ACHN (cell line): ENCODE measurements at regions not wholly inside any gene's neighbourhood (a gene's known extent, or its start where the extent isn't known, plus 50 kb on each side); places are given as distances from the start of the nearest gene placed in this dataset.
A peak's percentile ranks its signal among the peaks of the same experiment; 100 is the strongest.
"Not testable (repeated sequence)": the region's sequence is repeated elsewhere in the genome, so short reads cannot be mapped to it uniquely, and the experiment has no call there.

Experiments used
- DNase-seq: peaks from one replicate; pipeline ENCODE4 v3.0.0-alpha.2; 2015
- in situ Hi-C: cut with HindIII; loops from 2 replicates; pipeline ENCODE4 v1.10.0; 2017; ENCODE audit warnings: low sequenced_read_pairs, low pct_ligation_motif_present, low pct_unique_long_range_greater_than_20kb

DNA sequence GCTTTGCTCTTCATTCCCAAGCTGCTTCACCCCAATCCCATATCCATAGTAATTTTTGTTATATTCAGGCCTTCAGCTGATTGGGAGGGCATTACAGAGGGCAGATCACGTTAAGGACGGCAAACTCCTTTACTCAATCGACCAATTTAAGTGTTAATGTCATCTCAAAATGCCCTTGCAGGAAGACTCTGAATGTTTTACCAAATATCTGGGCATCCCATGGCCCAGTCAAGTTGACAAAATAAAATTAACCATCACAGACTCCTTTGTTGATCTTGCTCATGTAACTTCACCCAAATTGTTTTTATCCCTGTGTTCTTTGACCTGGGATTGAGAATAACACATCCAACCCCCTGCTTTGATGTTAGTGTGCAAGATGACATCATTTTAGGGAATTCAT is 1018.3 kb upstream of the LCORL start:
- no peak for DNase-seq
- in situ Hi-C loops: no loop called here

DNA sequence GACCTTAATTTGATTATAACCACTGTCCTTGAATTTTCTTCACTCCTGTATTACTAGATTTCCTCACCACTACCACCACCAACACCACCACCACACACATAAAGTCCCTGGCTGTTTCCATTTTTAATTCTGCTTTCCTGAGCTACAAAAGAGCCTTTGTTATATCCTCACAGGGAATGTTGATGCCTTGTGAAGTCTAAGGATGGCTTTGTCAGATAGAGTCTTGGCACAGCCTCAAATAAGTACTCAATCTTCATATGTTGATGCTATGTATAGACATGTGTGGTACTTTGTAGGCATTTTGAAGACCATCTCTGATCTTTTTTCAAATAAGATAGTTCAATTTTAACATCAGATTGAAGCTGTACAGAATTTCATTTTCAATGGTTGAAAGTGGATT is 1016.7 kb upstream of the LCORL start:
- no peak for DNase-seq
- in situ Hi-C loops: no loop called here

DNA sequence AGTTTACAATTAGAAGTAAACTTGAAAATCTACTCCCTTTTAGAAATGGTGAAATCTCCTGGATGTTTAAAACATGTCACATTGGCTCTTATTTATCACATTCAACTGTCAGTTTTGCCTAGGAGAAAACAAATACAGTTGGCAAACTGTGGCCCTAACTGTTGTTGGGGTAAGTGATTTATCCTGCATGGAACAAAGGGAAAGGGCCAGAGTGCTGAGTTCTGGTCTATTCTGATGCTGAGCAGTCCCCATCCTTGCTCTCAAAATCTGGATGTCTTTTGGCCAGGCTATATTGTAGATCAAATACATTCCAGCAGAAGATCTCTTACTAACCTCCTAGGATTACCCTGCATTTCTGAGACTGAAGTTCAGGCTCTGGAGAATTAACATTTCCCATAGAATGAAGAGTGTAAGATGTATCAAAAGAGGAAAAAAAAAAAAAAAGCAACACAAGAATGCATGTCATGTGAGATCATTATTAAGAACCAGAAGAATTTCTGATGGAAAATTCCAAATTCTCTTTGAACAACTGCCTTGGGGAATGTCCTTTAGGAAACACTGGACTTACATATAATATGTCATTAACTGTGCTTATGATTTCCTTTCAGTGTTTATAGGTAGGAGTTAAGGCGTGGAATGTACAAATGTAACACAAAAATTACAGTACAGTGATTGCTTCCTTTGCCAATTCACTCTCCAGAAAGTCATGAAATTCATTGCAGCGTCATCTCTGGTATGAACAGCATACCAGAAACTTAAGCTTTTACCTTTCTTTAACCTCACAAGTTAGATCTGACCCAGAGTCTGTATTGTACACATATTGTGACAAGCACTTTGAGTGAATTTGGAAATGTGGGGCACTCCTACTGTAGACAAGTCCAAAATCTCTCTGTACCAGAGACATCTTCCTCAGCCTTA is 1012.5 kb upstream of the LCORL start:
- in situ Hi-C loops: no loop called here
- DNase-seq: no peak

GRCh38 chr4:19030536-19030935 is 1009.0 kb upstream of the LCORL start:
- DNase-seq: peak; percentile 19
- in situ Hi-C loops: no loop called here

- peak; percentile 40 for DNase-seq
- in situ Hi-C loops: no loop called here
Measured at GRCh38 chr4:19030048-19030447, 1008.5 kb upstream of the LCORL start.

DNA sequence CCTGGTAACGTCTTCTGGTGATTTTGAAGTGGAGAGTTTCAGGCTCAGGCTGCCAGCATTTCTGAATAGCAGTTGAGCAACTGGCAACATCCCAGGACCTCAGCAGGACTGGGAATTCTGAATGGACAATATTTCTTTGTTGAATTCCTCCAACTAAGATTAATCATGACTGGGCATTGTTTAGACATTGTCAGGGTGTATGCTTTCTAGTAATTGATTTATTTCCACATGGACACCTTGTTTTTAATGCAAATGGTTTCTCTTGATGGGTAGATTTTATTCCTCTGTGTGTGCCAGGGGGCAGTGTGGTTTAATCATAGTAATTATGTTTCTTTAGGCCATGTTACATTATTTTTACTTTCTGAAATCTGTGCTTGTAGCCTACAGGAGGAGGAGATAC is 1004.7 kb upstream of the LCORL start:
- in situ Hi-C loops: no loop called here

GRCh38 chr4:19025031-19025430 is 1003.5 kb upstream of the LCORL start:
- in situ Hi-C loops: no loop called here

More for the DNA sequence above, 1004.7 kb upstream of the LCORL start:
- DNase-seq: peak; percentile 1

GRCh38 chr4:19024047-19024446 is 1002.5 kb upstream of the LCORL start:
- no peak for DNase-seq
- in situ Hi-C loops: no loop called here

More at GRCh38 chr4:19025031-19025430, 1003.5 kb upstream of the LCORL start:
- no peak for DNase-seq

- in situ Hi-C loops: no loop called here
- no peak for DNase-seq
Measured at GRCh38 chr4:19021617-19022016, 1000.1 kb upstream of the LCORL start.

- DNase-seq, in situ Hi-C loops: not testable (repeated sequence)
Measured at GRCh38 chr4:19016550-19016949, 995.0 kb upstream of the LCORL start.

GRCh38 chr4:19014594-19014993 is 993.0 kb upstream of the LCORL start:
- no peak for DNase-seq
- in situ Hi-C loops: no loop called here

DNA sequence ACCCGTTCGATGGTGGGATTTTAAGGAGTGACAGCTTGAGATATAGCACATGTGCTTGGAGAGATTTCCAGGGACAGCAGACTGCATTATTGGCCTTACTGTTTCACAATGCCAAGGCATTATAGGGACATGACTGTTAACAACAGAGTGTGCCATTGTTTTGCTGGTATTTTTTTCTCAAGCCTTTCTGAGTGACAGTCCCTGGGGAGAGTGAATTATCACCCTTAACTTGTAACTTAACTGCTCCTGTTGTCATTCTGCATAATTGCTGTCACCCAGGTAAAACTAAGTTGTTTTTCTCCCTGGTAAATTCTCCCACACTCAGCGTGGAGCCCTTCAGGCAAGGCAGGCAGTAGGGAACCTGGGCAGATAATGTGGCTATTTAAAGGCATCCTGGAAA is 989.2 kb upstream of the LCORL start:
- no peak for DNase-seq
- in situ Hi-C loops: no loop called here

DNA sequence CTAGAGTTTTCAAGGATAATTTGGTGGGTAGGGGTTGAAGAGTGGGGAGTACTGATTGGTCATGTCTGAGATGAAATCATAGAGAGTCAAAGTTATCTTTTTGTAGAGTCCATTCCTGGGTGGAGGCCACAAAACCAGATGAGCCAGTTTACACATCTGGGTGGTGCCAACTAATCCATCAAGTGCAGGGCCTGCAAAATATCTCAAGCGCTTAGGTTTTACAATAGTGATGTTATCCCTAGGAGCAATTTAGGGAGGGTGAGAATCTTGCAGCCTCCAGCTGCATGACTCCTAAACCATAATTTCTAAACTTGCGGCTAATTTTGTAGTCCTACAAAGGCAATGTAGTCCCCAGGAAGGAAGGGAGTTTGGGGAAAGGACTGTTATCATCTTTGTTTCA is 988.3 kb upstream of the LCORL start:
- in situ Hi-C loops: no loop called here
- no peak for DNase-seq

GRCh38 chr4:19005211-19005610 is 983.7 kb upstream of the LCORL start:
- in situ Hi-C loops: no loop called here
- no peak for DNase-seq

- in situ Hi-C loops: no loop called here
- DNase-seq: no peak
Measured at GRCh38 chr4:19002170-19002569, 980.6 kb upstream of the LCORL start.

- in situ Hi-C loops: no loop called here
- DNase-seq: no peak
Measured at GRCh38 chr4:18999595-18999994, 978.0 kb upstream of the LCORL start.

DNA sequence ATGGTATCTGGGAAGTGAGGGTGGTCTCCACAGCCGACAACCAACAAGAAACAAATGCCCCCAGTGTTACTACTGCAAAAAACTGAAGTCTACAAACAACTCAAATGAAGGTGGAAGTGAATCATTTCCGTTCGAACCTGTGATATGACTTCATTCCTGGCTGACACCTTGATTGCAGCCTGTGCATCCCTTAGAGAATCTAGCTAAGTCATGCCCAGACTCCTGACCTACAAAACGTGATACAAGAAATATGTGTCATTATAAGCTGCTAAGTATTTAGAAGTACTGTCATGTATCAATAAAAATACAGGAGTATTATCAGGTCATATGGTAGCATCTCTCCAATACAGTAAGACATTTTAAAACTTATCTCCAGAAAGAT is 959.7 kb upstream of the LCORL start:
- in situ Hi-C loops: no loop called here
- DNase-seq: no peak

DNA sequence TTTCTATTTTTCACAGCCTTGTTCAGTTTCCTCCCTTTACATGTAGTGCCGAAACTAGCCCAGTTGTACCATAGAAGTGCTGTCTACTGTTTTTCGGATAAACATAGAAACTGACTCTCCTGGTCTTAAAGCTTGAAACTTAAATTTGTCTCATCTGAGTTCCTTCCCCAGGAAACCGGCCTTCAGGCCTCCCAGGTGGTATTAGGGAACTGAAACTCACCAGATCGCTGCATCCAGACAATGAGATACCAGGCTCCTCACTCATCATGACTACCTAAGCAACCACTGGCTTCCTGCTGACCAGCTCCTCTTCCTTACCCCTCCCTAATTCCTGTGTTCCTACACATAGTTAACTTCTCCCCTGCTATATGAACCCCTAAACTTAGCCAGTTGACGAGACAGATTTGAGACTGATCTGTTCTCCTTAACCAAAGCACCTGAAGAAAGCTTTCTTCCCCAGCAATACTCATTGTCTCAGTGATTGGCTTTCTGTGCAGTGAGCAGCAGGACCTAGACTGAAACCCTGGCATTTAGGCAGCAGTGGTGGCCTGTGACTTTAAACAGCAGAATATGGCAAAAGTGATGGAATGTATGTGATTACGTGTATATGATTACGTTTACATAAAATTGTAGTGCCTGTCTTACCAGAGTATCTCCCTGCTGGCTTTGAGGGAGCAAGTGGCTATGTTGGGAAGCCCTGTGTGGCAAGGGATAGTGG is 959.1 kb upstream of the LCORL start:
- DNase-seq: no peak
- in situ Hi-C loops: no loop called here

DNA sequence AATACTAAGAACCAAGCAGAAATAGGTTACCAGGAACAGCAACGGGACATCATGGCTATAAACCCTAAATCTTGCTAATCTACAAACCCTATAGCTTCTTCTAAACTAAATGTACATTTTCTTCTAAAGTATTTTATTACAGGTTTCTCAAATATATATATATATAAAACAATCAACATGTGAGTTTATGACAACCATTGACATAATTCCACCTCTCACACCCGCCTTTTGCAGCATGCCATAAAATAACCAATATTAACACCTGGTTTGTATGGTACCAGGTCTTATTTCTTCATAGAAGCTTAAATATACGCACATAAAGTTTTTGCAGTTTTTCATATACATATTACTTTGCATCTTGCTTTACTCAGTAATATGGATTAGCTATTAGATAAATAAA is 955.3 kb upstream of the LCORL start:
- in situ Hi-C loops: no loop called here
- no peak for DNase-seq
